Fibroblast of skin of back (primary cell): ENCODE measurements at regions not wholly inside any gene's neighbourhood (a gene's known extent, or its start where the extent isn't known, plus 50 kb on each side); places are given as distances from the start of the nearest gene placed in this dataset.
A peak's percentile ranks its signal among the peaks of the same experiment; 100 is the strongest.

Source experiments
- DNase-seq: peaks from one replicate; pipeline ENCODE4 v3.0.0-alpha.2; 2013

GRCh38 chr4:112852601-112853000 lies 196.9 kb upstream of the ANK2 start:
- DNase-seq, result peak; percentile 43

- peak; percentile 4 for DNase-seq
These were observed 195.7 kb upstream of the ANK2 start for GRCh38 chr4:112853662-112854256.

- DNase-seq, result no peak
These were observed 195.0 kb upstream of the ANK2 start for GRCh38 chr4:112854420-112854819.

- DNase-seq, result no peak
These were observed 194.4 kb upstream of the ANK2 start for GRCh38 chr4:112855058-112855457.

- peak; percentile 96 for DNase-seq
These were observed 192.0 kb upstream of the ANK2 start for GRCh38 chr4:112857461-112857860.

- no peak for DNase-seq
These were observed 190.7 kb upstream of the ANK2 start for GRCh38 chr4:112858751-112859150.

- no peak for DNase-seq
These were observed 189.8 kb upstream of the ANK2 start for GRCh38 chr4:112859456-112860184.

GRCh38 chr4:112860830-112861690 lies 188.4 kb upstream of the ANK2 start:
- no peak for DNase-seq

GRCh38 chr4:112861691-112862674 lies 187.5 kb upstream of the ANK2 start:
- DNase-seq, result no peak

GRCh38 chr4:112865443-112865842 lies 184.0 kb upstream of the ANK2 start:
- no peak for DNase-seq

- DNase-seq, result no peak
These were observed 173.1 kb upstream of the ANK2 start for GRCh38 chr4:112876316-112876715.

- DNase-seq, result no peak
These were observed 167.6 kb upstream of the ANK2 start for GRCh38 chr4:112881842-112882241.

- DNase-seq, result no peak
These were observed 167.2 kb upstream of the ANK2 start for GRCh38 chr4:112882286-112882685.

- no peak for DNase-seq
These were observed 165.0 kb upstream of the ANK2 start for GRCh38 chr4:112884406-112884805.

GRCh38 chr4:112885897-112886296 lies 163.6 kb upstream of the ANK2 start:
- DNase-seq, result no peak

GRCh38 chr4:112888622-112889021 lies 160.8 kb upstream of the ANK2 start:
- no peak for DNase-seq

- DNase-seq, result no peak
These were observed 160.3 kb upstream of the ANK2 start for GRCh38 chr4:112889199-112889598.

- peak; percentile 81 for DNase-seq
These were observed 159.6 kb upstream of the ANK2 start for GRCh38 chr4:112889619-112890527.

GRCh38 chr4:112894480-112894879 lies 155.0 kb upstream of the ANK2 start:
- DNase-seq, result no peak

- no peak for DNase-seq
These were observed 154.5 kb upstream of the ANK2 start for GRCh38 chr4:112894951-112895350.
